ENCODE measurements at regions not wholly inside any gene's neighbourhood (a gene's known extent, or its start where the extent isn't known, plus 50 kb on each side); places are given as distances from the start of the nearest gene placed in this dataset.

DNA sequence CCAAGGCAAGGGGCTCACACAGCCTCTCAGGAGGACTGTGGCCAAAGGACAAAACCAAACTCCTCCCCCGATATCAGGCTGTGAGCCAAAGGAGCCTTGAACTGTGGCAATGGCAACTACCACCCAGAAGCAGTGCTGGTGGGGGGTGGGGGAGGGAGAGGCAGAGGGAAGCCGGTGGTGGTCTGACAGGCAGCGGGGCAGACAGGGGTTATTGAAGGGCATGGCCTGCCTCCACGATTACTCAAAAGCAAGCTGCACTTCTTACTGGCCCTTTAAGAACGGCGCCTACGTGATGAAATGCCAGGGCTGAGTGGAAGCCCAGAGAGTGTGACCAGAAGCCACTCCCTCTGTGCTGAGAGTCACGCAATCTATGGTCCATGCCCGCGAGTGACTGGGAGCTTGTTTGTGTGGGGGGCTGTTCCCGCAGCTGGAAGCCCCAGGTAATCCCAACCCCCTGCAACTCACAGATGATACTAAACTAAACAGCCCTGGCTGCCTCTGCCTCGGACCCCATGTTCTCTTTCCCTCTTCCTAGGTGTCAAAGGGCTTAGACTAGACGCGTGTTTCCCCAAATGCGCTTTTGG is 128.2 kb upstream of the CXCR4 start:
- no peak for TF ChIP-seq POLR2AphosphoS5 (IDR thresholded peaks at IDR 0.05; ENCODE audit: low read depth, low read length)
- no peak for TF ChIP-seq SIN3A (IDR thresholded peaks at IDR 0.05; ENCODE audit: borderline replicate concordance, insufficient read depth, low read length)
- TF ChIP-seq TAF1 (IDR thresholded peaks at IDR 0.05; ENCODE audit: borderline replicate concordance, insufficient read depth, low read length), result no peak
- no peak for TF ChIP-seq REST (IDR thresholded peaks at IDR 0.05; ENCODE audit: insufficient read depth in 1 of 2, low read depth in 2 of 2, low read length in 2 of 2)
